ENCODE measurements at regions not wholly inside any gene's neighbourhood (a gene's known extent, or its start where the extent isn't known, plus 50 kb on each side); places are given as distances from the start of the nearest gene placed in this dataset.

- Histone ChIP-seq H3K27ac (ENCODE audit: low read depth in 1 of 2, low read length in 1 of 2) (no peak overlapping the region), H3K4me1 (ENCODE audit: control insufficient read depth in 5 of 5, insufficient read depth in 5 of 5, low read length in 5 of 5) (peaks cover 0 to 14% (median 6%) of the 10 kb centered on the region in 5 donors), H3K9ac (ENCODE audit: insufficient read depth in 1 of 2, low read length in 2 of 2) (no peak overlapping the region), H3K36me3 (ENCODE audit: control insufficient read depth in 4 of 4, insufficient read depth in 4 of 4, low read length in 4 of 4) (no peaks in the 10 kb centered on the region), H3K27me3 (ENCODE audit: control insufficient read depth in 3 of 3, insufficient read depth in 3 of 3, low read length in 2 of 3) (no peaks in the 10 kb centered on the region), H3K4me3 (no peak overlapping the region), H3K9me3 (ENCODE audit: control insufficient read depth in 4 of 4, insufficient read depth in 3 of 4, low read length in 3 of 4) (no peaks in the 10 kb centered on the region)
- 83 to 88% methylated on average over 1 of the region's 1 CpG for WGBS, 2 donors
- DNase-seq: no peak
- TF ChIP-seq CTCF (IDR thresholded peaks at IDR 0.05; ENCODE audit: control extremely low read depth, extremely low read depth): no peak
- ATAC-seq (ENCODE audit: insufficient read depth, low FRiP score): no peak
Measured at GRCh38 chr2:220779511-220779910, 792.6 kb downstream of the EPHA4 start.

GRCh38 chr2:220779931-220780330 is 792.2 kb downstream of the EPHA4 start:
- ATAC-seq (ENCODE audit: insufficient read depth, low FRiP score) (peak; percentile 45), DNase-seq (peak in 2 of 3 donors; percentile 66 to 80)
- H3K27ac ChIP-seq (ENCODE audit: low read depth in 1 of 2, low read length in 1 of 2): no peak overlapping the region
- no peak for TF ChIP-seq CTCF (IDR thresholded peaks at IDR 0.05; ENCODE audit: control extremely low read depth, extremely low read depth)
- no peaks in the 10 kb centered on the region for H3K27me3 ChIP-seq (ENCODE audit: control insufficient read depth in 3 of 3, insufficient read depth in 3 of 3, low read length in 2 of 3)
- no peaks in the 10 kb centered on the region for H3K9me3 ChIP-seq (ENCODE audit: control insufficient read depth in 4 of 4, insufficient read depth in 3 of 4, low read length in 3 of 4)
- peaks cover 0 to 14% (median 6%) of the 10 kb centered on the region in 5 donors for H3K4me1 ChIP-seq (ENCODE audit: control insufficient read depth in 5 of 5, insufficient read depth in 5 of 5, low read length in 5 of 5)
- H3K36me3 ChIP-seq (ENCODE audit: control insufficient read depth in 4 of 4, insufficient read depth in 4 of 4, low read length in 4 of 4): no peaks in the 10 kb centered on the region
- H3K9ac ChIP-seq (ENCODE audit: insufficient read depth in 1 of 2, low read length in 2 of 2): no peak overlapping the region
- WGBS, 2 donors: 40 to 78% methylated on average over 2 of the region's 2 CpGs
- no peak overlapping the region for H3K4me3 ChIP-seq

- ATAC-seq (ENCODE audit: insufficient read depth, low FRiP score) (no peak), DNase-seq (peak in 2 of 3 donors; percentile 33 to 37)
- Histone ChIP-seq H3K4me1 (ENCODE audit: control insufficient read depth in 5 of 5, insufficient read depth in 5 of 5, low read length in 5 of 5) (peaks cover 0 to 14% (median 6%) of the 10 kb centered on the region in 5 donors), H3K27ac (ENCODE audit: low read depth in 1 of 2, low read length in 1 of 2) (no peak overlapping the region), H3K36me3 (ENCODE audit: control insufficient read depth in 4 of 4, insufficient read depth in 4 of 4, low read length in 4 of 4) (no peaks in the 10 kb centered on the region), H3K4me3 (no peak overlapping the region), H3K27me3 (ENCODE audit: control insufficient read depth in 3 of 3, insufficient read depth in 3 of 3, low read length in 2 of 3) (no peaks in the 10 kb centered on the region), H3K9me3 (ENCODE audit: control insufficient read depth in 4 of 4, insufficient read depth in 3 of 4, low read length in 3 of 4) (no peaks in the 10 kb centered on the region), H3K9ac (ENCODE audit: insufficient read depth in 1 of 2, low read length in 2 of 2) (no peak overlapping the region)
- TF ChIP-seq CTCF (IDR thresholded peaks at IDR 0.05; ENCODE audit: control extremely low read depth, extremely low read depth): no peak
- 70 to 71% methylated on average over 5 of the region's 5 CpGs for WGBS, 2 donors
Measured at GRCh38 chr2:220781622-220782241, 790.4 kb downstream of the EPHA4 start.

Measured in lung (tissue), 11 donors.